Lower leg skin (tissue), 4 donors: ENCODE measurements at regions not wholly inside any gene's neighbourhood (a gene's known extent, or its start where the extent isn't known, plus 50 kb on each side); places are given as distances from the start of the nearest gene placed in this dataset.

Source experiments
- DNase-seq, 2 donors: peaks; one replicate each; pipeline ENCODE4 v3.0.0-alpha.2; 2019; ENCODE audit warnings: low spot score in 2 of 2
- H3K4me3 ChIP-seq: fragments of 200-600 bp; sonication (generic); 2 replicates; pipeline ENCODE4 v1.5.1; 2017; ENCODE audit warnings: mild to moderate bottlenecking, low read depth; ENCODE audit not compliant: poor library complexity, severe bottlenecking
- CTCF ChIP-seq, 3 donors: fragments of 450-650 bp; IDR thresholded peaks; one replicate each; pipeline ENCODE4 v1.5.1; 2016; ENCODE audit warnings: antibody characterized with exemption in 3 of 3, mild to moderate bottlenecking in 3 of 3, moderate library complexity in 2 of 3
- POLR2A ChIP-seq, 2 donors: fragments of 450-650 bp; IDR thresholded peaks; one replicate each; pipeline ENCODE4 v1.6.1; 2016 to 2017; ENCODE audit warnings: antibody characterized with exemption in 2 of 2, mild to moderate bottlenecking in 1 of 2, moderate library complexity in 1 of 2
- WGBS, 2 donors: methylation state at CpG; one replicate each; pipeline ENCODE4 v1.1.5; 2018; 5-methylcytosine and 5-hydroxymethylcytosine counted together
- intact Hi-C: fragments of 100-400 bp; cut with DNase I; formaldehyde crosslinking; loops from one replicate; pipeline ENCODE4 v1.15.0; 2023; ENCODE audit warnings: low total_unique reads

- no peak for TF ChIP-seq POLR2A (IDR thresholded peaks at IDR 0.05)
- TF ChIP-seq CTCF (IDR thresholded peaks at IDR 0.05): no peak
- 78 to 92% methylated on average over 1 of the region's 1 CpG for WGBS, 2 donors
- intact Hi-C loops: no loop called here
- no peak overlapping the region for H3K4me3 ChIP-seq
- no peak for DNase-seq
Observed at GRCh38 chr13:75231235-75231634, 250.7 kb downstream of the TBC1D4 start.

GRCh38 chr13:75226733-75227435 lies 255.1 kb downstream of the TBC1D4 start:
- intact Hi-C loops: loop anchor here (10.0 kb wide), 1 partner anchor 1462 kb away; no protein-coding TSS in a partner anchor
- TF ChIP-seq POLR2A (IDR thresholded peaks at IDR 0.05): no peak
- TF ChIP-seq CTCF (IDR thresholded peaks at IDR 0.05): no peak
- no peak for DNase-seq
- H3K4me3 ChIP-seq: no peak overlapping the region
- WGBS, 2 donors: 41 to 50% methylated on average over 3 of the region's 3 CpGs

- intact Hi-C loops: loop anchor here (10.0 kb wide), 1 partner anchor 1461 kb away; no protein-coding TSS in a partner anchor
- no peak overlapping the region for H3K4me3 ChIP-seq
Observed at GRCh38 chr13:75226092-75226491, 255.9 kb downstream of the TBC1D4 start.

GRCh38 chr13:75225288-75226032 lies 256.5 kb downstream of the TBC1D4 start:
- TF ChIP-seq CTCF (IDR thresholded peaks at IDR 0.05) (no peak), POLR2A (IDR thresholded peaks at IDR 0.05) (no peak)
- no peak overlapping the region for H3K4me3 ChIP-seq
- 96 to 100% methylated on average over 1 of the region's 1 CpG for WGBS, 2 donors
- DNase-seq: no peak
- intact Hi-C loops: loop anchor here (10.0 kb wide), 1 partner anchor 1461 kb away; no protein-coding TSS in a partner anchor

More at GRCh38 chr13:75226092-75226491, 255.9 kb downstream of the TBC1D4 start:
- no peak for DNase-seq
- TF ChIP-seq POLR2A (IDR thresholded peaks at IDR 0.05): no peak
- no peak for TF ChIP-seq CTCF (IDR thresholded peaks at IDR 0.05)
- WGBS, 2 donors: 88 to 89% methylated on average over 9 of the region's 9 CpGs

GRCh38 chr13:75224053-75224742 lies 257.8 kb downstream of the TBC1D4 start:
- H3K4me3 ChIP-seq: no peak overlapping the region
- intact Hi-C loops: loop anchor here (10.0 kb wide), 1 partner anchor 1459 kb away; no protein-coding TSS in a partner anchor
- no peak for TF ChIP-seq CTCF (IDR thresholded peaks at IDR 0.05)
- no peak for TF ChIP-seq POLR2A (IDR thresholded peaks at IDR 0.05)
- 61 to 69% methylated on average over 6 of the region's 6 CpGs for WGBS, 2 donors
- DNase-seq: no peak
